ENCODE measurements at regions not wholly inside any gene's neighbourhood (a gene's known extent, or its start where the extent isn't known, plus 50 kb on each side); places are given as distances from the start of the nearest gene placed in this dataset.
A peak's percentile ranks its signal among the peaks of the same experiment; 100 is the strongest.

DNA sequence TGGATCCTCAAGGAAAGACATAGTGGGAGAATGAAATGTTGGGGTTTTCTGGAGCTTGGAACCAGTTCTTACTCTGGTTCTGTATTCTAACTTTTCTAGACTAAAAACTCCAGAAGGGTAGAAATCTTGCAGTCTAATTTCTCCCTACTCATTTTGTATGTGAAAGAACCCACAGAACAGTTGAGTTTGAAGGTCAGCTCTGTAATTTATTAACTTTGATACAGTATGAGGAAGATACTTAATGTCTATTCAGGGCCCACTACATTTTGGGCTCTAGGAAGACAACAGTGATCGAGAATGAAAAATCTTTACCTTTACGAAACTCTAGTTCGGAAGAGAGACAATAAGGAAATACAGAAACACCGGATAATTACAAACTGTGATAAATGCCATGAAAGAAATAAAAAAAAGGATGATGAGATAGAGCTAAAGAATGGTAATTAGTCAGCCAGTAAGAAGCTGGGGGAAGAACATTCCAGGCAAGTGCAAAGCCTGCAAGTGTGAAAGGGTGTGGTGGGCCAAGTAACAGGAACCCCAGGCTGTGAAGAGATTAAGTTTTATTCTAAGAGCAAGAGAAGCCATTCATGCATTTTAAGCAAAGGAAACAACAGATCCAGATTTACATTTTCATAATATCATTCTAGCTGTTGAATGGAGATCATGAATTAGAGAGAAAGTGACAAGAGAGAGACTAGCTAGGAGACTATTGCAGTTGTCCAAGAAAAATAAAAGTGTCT is 159.9 kb upstream of the HMCN1 start:
- no peak for DNase-seq

DNA sequence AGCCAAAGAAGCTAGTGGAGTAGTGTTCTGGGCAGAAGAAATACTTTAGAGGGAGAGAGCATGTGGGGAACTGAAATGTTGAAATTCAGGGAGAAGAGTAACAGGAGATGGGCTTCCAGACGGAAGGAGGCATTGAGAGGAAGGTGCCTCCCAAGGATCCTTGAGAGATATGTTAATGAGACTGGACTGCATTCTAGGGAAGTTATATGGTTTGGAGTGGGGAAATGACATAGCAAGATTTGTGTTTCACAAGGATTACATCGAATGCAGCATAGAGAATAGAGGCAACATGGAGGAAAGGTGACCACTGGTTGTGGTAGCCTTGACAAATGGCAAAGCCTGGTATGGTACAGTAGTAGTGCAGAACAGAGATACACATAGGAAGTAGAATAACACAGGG is 160.5 kb upstream of the HMCN1 start:
- DNase-seq: no peak

DNA sequence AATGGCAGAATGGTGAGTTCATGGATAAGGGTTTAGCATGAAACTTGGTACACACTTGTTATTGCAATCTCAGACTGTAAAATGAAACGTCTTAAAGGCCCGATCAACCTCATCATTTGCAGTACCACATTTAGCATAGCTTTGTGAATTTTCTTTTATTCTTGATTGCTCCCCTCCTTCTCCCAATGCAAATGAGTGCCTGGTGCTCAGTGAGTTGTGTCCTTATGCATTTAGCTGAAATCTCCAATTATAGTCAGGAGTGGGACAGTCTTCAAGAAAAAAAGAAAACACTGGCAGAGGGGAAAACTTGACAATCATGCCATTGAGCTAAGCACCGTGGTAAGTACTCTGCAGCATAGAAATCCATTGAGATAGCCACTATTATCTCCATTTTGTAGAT is 161.0 kb upstream of the HMCN1 start:
- DNase-seq: no peak

DNA sequence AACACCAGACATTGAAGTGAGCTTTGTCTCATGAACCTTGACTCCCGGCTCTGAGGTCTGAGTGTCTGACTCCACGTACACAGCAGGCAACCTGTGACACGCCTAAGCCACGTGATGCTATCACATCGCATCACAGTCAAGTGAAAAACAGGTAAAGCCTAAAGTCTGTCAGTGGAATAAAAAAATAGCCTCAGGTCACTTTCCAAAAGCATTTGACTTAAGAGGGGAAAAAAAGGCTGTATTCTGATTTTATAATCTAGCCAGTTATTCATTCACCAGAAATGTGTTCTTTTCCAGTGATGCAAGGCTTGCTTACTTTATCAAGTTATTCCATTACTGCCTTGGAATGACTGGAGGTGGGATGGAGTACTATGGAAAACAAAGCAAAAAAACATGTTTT is 163.2 kb upstream of the HMCN1 start:
- DNase-seq: no peak

DNA sequence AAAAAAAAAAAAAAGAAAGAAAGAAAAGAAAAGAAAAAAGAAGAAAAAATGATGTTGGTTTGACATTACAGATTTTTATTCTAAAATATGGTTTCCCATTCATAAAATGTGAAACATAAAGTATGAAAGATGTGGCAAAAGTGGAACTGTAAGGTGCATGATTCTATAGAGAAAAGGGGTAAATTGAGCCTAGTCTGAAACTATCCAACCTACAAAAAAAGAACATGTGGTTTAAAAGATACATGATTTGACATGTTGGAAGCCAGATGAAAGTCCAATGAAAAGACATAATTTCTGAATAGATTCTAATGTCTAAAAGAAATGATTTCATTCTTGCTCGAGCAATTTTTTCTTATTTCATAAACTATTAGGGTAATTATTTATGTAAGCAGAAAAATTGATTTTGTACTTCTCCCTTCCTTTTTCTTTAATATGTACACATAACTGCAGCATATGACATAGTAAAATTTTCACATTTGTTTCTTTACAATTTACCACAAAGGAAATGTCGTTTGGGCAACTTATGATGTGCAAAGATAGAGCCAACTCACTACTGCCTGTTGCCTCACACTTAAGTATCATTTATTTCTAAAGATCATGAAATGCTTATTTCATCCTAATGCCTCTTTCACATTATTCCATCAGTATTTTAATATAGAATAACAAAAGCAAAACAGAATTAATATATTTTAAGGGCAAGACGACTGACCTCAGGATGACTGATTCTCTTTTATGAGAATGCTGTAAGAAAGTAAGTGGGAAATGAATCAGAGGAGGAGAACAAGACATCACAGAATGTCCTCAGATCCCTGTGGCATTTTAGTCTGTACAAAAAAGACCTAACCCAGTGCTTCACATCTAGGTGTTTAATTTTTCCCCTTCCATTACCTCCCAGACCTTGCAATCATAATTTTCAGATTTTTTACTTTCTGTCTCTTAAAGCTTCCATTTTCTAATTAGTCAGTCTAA is 165.8 kb upstream of the HMCN1 start:
- no peak for DNase-seq

DNA sequence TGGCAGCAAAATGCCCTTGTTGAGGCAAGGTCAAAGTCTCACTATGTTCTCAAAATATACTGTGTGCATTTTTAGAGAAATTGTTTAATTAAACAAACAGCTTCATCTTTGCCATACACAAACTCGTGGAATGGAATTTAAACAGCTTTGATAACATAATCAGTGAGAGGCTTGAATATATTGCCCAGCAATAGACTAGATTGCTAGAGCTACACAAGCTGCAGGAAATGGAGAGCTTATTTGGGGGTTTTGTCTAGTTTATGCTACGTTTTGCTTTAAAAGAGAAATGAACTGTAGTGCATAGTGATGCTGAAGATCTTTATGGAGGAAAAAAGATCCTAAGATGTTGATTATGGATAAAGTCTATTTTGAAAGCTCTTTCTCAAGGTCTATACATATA is 166.8 kb upstream of the HMCN1 start:
- DNase-seq: no peak

DNA sequence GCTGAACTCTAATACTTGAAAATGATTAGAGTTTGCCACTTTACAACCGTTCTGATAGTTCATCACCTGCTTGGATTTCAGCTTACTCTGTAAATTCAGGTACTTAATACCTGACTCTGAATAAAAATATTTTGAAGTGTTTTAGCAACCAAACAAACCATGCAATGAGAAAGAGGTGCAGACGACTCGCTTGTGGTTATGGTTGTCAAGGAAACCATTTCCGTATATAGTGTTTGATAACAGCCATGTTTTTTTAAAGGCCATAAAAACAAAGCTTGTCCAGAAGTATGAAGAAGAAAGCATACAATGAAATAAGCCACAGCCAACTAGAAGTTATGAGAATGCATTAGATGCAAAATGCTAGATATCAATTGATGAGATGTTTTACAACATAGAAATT is 167.2 kb upstream of the HMCN1 start:
- DNase-seq: peak; percentile 69

DNA sequence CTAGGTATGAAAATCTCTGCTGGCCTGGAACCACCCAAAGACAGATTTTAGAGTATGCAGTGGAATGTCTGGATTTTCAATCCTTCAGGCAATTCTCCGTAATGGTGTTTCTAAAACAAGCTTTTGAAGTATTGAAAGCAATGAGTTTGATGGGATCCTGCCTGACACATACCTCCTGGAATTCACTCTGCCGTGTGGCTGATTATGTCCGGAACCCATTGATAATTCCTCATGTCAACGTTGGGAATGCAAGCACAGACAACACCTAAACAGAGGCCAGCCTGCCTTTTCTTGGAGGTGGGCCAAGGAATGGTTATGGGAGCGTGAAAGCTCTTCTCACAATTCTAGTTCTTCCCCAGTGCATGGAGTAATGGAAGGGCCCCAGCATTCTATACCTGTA is 168.9 kb upstream of the HMCN1 start:
- DNase-seq: no peak

DNA sequence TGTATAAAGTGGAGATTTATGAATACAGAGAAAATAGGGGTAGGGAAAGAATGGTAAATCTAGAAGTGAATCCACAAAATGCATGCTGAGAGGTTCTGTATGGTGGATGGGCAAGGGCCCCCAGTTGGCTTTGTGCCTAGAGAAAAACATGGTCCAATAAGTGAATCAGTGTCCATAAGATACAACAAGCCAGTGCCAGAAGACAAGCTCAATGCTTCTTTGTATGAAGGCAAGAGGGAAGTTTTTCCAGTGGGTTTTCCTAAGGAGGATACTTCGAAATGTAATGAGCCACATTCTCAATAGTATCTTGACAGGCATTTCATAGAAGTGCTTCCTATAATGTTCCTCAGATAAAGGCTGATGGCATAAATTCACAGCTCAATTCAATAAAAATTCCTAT is 169.4 kb upstream of the HMCN1 start:
- no peak for DNase-seq

DNA sequence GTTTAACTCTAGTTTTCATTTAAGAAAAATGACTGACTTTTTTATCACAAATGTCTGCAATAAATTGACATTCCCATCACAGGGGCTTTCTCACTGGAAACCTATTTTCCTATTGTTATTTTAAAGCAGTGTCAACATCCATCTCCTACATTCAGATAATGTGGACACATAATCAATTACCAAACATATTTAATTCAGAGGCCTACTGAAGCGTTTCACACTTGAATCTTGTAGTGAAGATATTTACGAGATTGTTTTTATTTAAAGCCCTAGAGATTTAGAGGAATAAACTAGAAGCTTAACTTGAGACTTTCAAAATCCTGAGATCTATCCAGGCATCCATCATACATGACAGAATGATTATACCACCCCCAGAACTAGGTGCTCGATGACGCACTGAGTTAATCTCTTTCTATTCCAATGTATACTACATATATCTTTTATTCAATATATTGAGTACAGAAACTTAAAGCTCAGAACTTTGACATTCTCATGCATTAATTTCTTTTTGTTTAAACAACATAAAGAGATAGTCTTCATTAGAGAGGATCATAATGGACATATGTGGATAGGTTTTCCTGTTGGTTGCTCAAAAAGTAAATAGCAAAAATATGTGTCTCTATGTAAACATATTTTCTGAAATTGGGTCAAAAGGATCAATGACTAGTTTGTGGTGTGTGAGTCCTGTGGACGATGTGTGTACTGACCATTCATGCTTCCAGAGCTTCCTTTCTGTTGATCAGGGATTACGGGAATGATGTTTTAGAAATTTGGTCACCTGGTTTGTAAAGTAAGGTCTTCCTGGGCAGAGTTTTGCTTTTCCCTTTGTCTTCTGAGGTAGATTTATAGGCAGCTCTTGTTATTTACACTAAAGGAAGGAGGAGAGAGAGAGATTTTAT is 171.5 kb upstream of the HMCN1 start:
- no peak for DNase-seq

DNA sequence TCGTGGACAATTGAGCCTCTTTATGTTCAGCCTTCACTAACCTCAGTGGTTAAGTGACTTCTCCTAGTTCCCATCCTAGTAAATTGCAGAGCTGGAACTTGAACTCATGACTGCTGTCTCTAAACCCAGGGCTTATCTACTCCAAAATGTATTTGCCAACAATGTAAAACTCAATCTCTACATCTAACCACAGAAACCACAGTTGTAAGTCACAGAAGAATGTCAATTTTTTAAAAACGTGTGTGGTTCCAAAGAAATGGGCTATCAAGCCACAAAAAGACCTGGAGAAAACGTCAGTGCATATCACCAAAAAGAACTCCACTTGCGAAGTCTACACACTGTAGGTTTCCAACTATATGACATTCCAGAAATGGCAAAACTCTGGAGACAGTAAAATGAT is 172.6 kb upstream of the HMCN1 start:
- no peak for DNase-seq

DNA sequence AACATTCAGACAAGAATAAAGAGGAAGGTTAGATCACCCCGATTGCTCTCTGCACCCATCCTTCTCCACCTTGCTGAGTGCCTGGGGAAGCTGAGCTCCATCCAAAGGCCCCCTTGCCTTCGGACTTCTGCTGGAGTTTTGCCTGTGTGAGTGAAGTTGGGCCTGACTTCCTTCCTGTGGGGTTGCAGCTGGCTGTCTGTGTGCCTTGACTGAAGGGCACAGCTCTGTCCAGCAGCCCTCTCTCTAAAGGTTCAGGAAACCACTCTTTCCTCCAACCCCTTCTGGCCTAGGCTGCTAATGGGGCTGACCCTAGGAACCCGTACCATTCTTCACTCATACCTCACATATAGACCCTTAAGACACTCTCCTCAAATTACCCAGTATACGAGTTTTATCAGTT is 173.4 kb upstream of the HMCN1 start:
- DNase-seq: no peak

DNA sequence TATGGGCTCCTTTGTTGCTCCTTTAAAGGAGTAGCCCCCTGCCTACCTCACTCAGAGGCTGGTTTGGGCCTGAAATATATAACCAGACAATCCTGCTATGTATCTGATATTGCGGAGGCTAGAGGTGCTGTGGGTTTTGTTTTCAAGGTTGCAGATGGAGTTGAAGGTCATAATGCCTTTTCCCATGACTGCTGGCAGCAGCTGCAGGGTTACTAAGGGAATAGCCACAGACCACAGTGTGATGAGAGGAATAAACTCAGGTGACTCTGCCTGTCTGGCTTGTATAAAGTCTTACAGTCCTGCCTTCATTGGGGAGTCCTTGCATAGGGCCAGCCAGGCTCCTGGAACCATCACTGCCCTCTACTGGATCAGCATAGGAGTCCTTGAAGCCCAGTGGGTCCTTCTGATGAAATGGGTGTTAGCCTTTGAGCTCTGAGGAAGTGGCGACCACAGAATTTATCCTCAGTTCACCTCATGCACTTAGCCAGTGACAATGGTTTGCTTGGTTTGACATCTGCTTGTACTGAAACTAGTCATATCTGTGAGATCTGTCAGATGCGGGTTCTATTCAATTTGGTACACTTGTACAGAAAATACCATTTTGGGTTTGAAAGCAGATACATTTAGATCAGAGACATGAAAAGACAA is 174.4 kb upstream of the HMCN1 start:
- no peak for DNase-seq

DNA sequence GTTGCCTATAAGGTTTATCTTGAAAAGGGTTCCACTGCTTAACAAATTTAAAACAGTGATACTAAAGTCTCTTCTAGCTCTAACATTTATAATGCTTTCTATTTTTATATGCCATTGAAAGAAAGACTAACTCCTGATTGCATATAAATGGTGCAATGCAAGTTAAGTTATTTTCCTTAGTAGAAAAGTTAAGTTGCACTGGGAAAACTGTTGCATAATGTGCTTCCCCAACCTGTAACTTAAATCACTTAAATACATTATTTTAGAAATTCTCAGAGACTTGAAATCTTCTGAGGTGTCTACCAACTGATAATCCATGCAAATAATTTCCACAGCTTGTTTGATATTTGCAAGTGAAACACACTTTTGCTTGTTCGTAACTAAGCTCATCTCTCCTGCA is 175.0 kb upstream of the HMCN1 start:
- no peak for DNase-seq

DNA sequence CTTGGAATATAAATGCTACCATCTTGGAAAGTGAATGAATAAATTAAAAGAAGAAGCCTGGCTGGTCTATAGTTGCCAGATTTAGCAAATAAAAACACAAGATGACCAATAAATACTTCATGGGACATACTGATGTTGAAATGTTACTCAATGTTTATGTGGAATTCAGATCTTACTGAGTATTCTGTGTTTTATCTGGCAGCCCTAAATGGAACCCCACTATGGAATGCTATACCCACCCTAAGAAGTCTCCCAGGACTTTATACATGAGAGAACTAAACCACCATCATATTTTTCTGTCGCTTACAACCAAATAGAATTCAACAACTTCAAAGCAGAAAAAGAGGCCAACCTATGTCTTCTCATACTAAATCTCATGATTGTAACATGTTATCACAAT is 177.6 kb upstream of the HMCN1 start:
- DNase-seq: no peak

DNA sequence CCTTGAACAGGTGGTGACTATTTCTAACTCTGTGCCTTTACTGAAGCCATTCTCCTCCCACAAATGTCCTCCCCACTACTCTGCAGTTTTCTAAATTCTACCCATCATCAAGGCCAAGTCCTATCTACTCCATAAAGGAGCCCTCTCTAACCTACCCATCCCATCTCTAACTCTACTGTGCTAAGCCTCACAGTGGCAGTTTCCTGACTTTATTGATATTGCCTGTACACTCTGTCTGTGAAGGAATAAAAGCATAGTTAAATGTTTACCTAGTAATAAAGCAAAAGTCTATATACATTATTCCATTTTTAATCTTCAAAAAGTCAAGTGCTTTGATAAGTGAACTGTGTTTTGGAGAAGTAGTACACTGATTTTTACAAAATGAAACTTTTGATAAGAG is 178.4 kb upstream of the HMCN1 start:
- no peak for DNase-seq

DNA sequence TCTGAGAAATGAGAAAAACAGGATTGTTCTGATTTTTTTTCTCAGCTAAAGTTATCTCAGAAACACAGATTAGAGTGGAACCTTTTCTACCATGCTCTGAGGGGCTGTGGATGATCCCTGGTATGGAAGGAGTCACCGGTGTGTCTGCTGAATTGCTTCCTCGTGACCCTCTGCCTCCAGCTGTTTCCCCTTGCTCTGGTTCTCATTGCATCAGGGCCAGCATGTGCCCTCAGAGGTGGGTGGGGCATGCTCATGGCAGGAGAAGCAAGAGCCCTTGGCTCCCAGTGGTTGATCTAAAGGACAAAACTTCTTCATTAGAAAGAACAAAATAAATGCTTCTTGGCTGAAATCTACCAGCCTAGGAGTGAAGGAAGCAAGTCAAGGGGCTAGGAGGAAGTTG is 183.2 kb upstream of the HMCN1 start:
- no peak for DNase-seq

DNA sequence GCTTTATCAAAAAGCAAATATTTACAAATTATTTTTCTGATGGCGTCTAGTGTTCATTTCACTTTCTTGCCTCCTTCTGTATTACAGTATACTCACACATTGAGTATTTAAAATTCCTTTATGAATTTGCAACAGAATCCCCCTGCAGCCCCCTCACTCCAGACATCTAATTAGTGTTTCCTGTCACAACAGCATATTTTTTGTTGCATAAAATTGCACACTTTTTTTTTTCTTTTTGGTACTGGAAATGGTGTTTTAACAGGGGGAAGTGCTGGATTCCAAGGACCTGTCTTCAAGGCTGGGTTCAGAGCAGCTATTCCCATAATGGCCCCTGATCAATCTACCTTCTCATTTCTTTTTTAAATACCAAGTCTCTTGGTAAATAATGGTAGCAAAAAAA is 184.3 kb upstream of the HMCN1 start:
- DNase-seq: no peak

DNA sequence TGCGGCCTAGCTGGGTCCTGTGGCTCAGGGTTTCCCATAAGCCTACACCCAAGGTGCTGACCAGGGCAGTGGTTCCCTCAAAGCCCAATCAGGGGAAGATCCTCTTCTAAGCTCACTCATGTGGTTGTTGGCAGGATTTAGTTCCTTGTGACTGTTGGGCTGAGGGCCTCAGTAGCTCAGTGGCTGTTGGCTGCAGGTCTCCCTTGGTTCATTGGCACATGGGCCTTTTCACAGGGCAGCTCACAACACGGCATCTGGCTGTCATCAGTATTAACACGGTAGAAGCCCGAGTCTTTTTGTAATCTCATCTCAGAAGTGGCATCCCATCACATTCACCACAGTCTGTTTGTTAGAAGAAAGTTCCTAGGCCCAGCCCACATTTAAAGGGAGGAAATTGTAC is 188.2 kb upstream of the HMCN1 start:
- DNase-seq: no peak

DNA sequence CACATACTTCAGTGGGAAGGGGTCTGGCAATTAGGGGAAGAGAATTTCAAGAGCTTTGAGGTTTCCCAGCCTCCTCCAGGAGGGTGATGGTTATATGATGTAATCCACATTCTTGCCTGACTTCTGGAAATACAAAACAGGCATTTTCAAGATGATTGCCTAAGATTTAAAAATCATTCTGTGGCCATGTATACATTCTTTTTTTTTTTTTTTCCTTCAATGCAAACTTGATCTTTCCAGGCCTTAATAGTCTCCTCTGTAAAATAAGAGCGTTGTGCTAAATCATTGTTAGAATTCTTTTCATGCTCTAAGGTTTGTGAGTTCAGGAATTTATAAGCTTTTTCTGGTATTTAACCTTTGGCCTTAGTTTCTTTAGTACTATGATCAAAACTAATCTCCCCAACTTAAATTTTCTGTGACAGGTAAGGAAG is 192.3 kb upstream of the HMCN1 start:
- DNase-seq: no peak

DNA sequence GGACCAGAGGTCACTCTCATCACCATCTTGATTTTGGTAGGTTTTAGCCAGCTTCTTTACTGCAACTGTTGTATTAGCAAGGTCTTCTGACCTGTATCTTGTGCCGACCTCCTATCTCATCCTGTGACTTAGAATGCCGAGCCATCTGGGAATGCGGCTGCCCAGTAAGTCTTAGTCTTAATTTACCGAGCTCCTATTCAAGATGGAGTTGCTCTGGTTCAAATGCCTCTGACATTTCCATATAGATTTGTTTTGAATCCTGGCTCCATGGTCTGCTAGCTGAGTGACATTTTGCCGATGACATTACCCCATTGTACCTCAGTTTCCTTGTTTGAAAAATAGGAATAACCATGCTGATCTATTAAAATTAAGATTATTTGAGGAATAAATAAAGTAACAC is 193.9 kb upstream of the HMCN1 start:
- no peak for DNase-seq

DNA sequence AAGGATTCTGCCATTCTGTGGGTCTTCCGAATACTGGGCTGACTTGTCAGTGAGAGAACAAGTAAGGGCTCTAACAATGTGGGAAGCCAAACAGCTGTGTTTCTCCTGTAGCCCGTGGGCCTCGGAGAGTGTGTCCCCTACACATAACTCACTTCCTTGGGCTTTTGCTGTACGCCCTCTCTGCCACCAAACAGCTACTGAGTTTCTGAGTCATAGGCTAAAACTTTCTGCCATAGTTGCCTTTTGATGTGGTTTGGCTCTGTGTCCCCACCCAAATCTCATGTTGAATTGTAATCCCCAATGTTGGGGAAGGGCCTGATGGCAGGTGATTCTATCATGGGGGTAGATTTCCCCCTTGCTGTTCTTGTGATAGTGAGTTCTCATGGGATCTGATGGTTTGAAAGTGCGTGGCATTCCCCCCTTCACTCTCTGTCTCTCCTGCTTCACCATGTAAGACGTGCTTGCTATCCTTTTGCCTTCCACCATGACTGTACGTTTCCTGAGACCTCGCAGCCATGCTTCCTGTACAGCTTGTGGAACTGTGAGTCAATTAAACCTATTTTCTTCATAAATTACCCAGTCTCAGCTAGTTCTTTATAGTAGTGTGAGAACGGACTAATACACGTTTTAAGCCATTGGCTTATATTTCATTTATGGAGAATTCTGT is 194.8 kb upstream of the HMCN1 start:
- DNase-seq: no peak

Data from NCI-H2081 treated with DMSO at 0.1 percent for 48 hours (cell line).